ENCODE measurements at regions not wholly inside any gene's neighbourhood (a gene's known extent, or its start where the extent isn't known, plus 50 kb on each side); places are given as distances from the start of the nearest gene placed in this dataset.

DNA sequence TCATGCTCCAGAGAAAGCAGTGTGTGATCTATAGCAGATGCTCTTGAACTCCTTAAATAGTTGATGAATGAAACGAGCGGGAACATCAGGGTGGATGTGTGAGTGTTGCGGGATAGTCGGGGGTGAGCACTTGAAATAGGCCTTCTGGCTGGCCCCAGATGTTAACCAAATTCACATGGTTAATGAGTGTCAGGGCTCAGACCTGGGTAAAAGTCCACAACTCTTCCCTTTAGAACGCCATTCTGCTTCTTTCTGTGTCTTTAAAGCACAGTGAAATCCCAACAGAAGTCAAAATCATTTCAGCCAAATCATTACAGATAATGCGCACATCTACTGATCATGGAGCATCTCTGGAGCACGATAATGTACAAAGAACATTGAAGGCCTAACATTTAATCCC, 249.4 kb upstream of the BOD1L1 start:
- H3K27me3 ChIP-seq (ENCODE audit: insufficient read depth, insufficient read length): no peaks in the 10 kb centered on the region
- TF ChIP-seq SUZ12 (IDR thresholded peaks at IDR 0.05; ENCODE audit: extremely low read depth, insufficient read depth, insufficient read length): no peak
- no peaks in the 10 kb centered on the region for H3K36me3 ChIP-seq (ENCODE audit: insufficient read depth, insufficient read length, low read length)
- H3K4me3 ChIP-seq (ENCODE audit: insufficient read length, low read depth): no peak overlapping the region
- no peaks in the 10 kb centered on the region for H3K9me3 ChIP-seq (ENCODE audit: insufficient read depth, low read length)
- no peaks in the 10 kb centered on the region for H3K4me1 ChIP-seq (ENCODE audit: insufficient read depth, insufficient read length)
- DNase-seq (ENCODE audit: low read depth, low spot score): no peak
- H3K9ac ChIP-seq (ENCODE audit: insufficient read length, low read depth): no peak overlapping the region

DNA sequence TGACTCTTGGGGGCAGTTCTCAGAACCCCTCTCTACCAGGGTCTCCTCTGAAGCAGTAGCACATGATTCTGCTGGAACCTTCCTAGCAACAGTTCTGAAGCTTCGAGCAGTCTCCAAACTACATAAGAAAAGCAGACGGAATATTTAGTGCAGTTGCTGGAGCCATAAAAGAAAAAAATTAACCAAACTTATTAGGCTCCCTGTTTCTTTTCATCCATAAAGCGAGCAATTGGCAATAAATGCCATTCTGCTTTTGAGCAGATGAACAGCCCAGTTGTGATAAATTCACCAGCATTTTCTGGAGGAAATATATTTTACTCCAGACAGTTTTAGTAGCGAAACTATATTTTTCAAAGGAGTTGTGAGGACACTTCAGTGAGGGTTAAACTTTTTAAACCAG, 250.1 kb upstream of the BOD1L1 start:
- no peak for DNase-seq (ENCODE audit: low read depth, low spot score)
- Histone ChIP-seq H3K4me1 (ENCODE audit: insufficient read depth, insufficient read length) (no peaks in the 10 kb centered on the region), H3K9me3 (ENCODE audit: insufficient read depth, low read length) (no peaks in the 10 kb centered on the region), H3K9ac (ENCODE audit: insufficient read length, low read depth) (no peak overlapping the region), H3K36me3 (ENCODE audit: insufficient read depth, insufficient read length, low read length) (no peaks in the 10 kb centered on the region), H3K4me3 (ENCODE audit: insufficient read length, low read depth) (no peak overlapping the region), H3K27me3 (ENCODE audit: insufficient read depth, insufficient read length) (no peaks in the 10 kb centered on the region)
- TF ChIP-seq YY1 (IDR thresholded peaks at IDR 0.05; ENCODE audit: insufficient read depth, insufficient read length): no peak
- TF ChIP-seq SUZ12 (IDR thresholded peaks at IDR 0.05; ENCODE audit: extremely low read depth, insufficient read depth, insufficient read length): no peak
- no peak for TF ChIP-seq ZNF274 (IDR thresholded peaks at IDR 0.05; ENCODE audit: low read depth, low read length)

GRCh38 chr4:13881892-13882291, 254.4 kb upstream of the BOD1L1 start:
- no peaks in the 10 kb centered on the region for H3K4me1 ChIP-seq (ENCODE audit: insufficient read depth, insufficient read length)
- H3K9me3 ChIP-seq (ENCODE audit: insufficient read depth, low read length): no peaks in the 10 kb centered on the region
- H3K27me3 ChIP-seq (ENCODE audit: insufficient read depth, insufficient read length): no peaks in the 10 kb centered on the region
- no peak overlapping the region for H3K4me3 ChIP-seq (ENCODE audit: insufficient read length, low read depth)
- no peak for TF ChIP-seq SUZ12 (IDR thresholded peaks at IDR 0.05; ENCODE audit: extremely low read depth, insufficient read depth, insufficient read length)
- TF ChIP-seq YY1 (IDR thresholded peaks at IDR 0.05; ENCODE audit: insufficient read depth, insufficient read length): no peak
- no peak for TF ChIP-seq ZNF274 (IDR thresholded peaks at IDR 0.05; ENCODE audit: low read depth, low read length)
- no peaks in the 10 kb centered on the region for H3K36me3 ChIP-seq (ENCODE audit: insufficient read depth, insufficient read length, low read length)
- DNase-seq (ENCODE audit: low read depth, low spot score): no peak
- no peak overlapping the region for H3K9ac ChIP-seq (ENCODE audit: insufficient read length, low read depth)

DNA sequence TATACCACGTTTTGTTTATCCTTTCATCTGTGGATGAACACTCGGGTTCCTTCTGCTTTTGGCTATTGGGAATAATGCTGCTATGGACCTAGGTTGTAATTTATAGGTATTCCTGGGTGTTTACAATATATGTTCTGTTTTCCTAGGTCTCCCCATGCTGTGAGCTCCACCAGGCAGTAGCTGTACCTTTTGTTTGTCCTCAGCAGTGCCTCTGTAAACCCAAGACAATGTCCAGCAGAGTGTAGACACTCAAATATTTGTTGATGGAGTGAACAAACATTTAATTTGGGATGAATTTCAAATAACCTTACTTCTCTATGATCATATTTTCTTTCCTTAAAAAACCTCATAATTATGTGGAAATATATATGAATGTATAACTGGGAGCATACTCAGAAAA, 259.5 kb upstream of the BOD1L1 start:
- H3K9me3 ChIP-seq (ENCODE audit: insufficient read depth, low read length): no peaks in the 10 kb centered on the region
- no peaks in the 10 kb centered on the region for H3K36me3 ChIP-seq (ENCODE audit: insufficient read depth, insufficient read length, low read length)
- DNase-seq (ENCODE audit: low read depth, low spot score): no peak
- no peaks in the 10 kb centered on the region for H3K27me3 ChIP-seq (ENCODE audit: insufficient read depth, insufficient read length)
- no peak for TF ChIP-seq YY1 (IDR thresholded peaks at IDR 0.05; ENCODE audit: insufficient read depth, insufficient read length)
- no peak for TF ChIP-seq SUZ12 (IDR thresholded peaks at IDR 0.05; ENCODE audit: extremely low read depth, insufficient read depth, insufficient read length)
- no peak for TF ChIP-seq ZNF274 (IDR thresholded peaks at IDR 0.05; ENCODE audit: low read depth, low read length)
- H3K9ac ChIP-seq (ENCODE audit: insufficient read length, low read depth): no peak overlapping the region
- H3K4me3 ChIP-seq (ENCODE audit: insufficient read length, low read depth): no peak overlapping the region
- peaks cover 3% of the 10 kb centered on the region for H3K4me1 ChIP-seq (ENCODE audit: insufficient read depth, insufficient read length)

DNA sequence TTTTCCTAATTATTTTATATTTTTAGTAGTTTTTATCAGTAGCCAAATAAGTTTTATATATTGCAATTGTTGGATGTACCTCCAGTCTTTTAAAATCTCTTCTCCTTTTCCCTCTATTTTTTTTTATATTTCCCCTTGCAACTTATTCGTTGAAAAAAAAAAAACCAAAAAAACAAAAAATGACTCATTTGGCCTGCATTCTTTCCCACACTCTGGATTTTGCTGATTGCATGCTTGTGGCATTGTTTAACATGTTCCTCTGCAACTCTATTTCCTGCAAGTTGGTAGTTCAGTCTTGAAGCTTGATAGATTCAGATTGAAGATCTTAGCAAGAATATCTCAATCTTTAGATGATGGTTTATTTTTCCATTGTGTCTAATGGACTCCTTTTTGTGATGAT, 260.6 kb upstream of the BOD1L1 start:
- no peak for DNase-seq (ENCODE audit: low read depth, low spot score)
- no peak overlapping the region for H3K4me3 ChIP-seq (ENCODE audit: insufficient read length, low read depth)

GRCh38 chr4:13891544-13891939, 264.0 kb upstream of the BOD1L1 start:
- no peaks in the 10 kb centered on the region for H3K36me3 ChIP-seq (ENCODE audit: insufficient read depth, insufficient read length, low read length)
- H3K27me3 ChIP-seq (ENCODE audit: insufficient read depth, insufficient read length): no peaks in the 10 kb centered on the region
- no peak overlapping the region for H3K4me3 ChIP-seq (ENCODE audit: insufficient read length, low read depth)
- no peaks in the 10 kb centered on the region for H3K9me3 ChIP-seq (ENCODE audit: insufficient read depth, low read length)
- H3K4me1 ChIP-seq (ENCODE audit: insufficient read depth, insufficient read length): peaks cover 3% of the 10 kb centered on the region
- H3K9ac ChIP-seq (ENCODE audit: insufficient read length, low read depth): no peak overlapping the region
- no peak for DNase-seq (ENCODE audit: low read depth, low spot score)
- TF ChIP-seq YY1 (IDR thresholded peaks at IDR 0.05; ENCODE audit: insufficient read depth, insufficient read length) (no peak), SUZ12 (IDR thresholded peaks at IDR 0.05; ENCODE audit: extremely low read depth, insufficient read depth, insufficient read length) (no peak), ZNF274 (IDR thresholded peaks at IDR 0.05; ENCODE audit: low read depth, low read length) (no peak)

More for the DNA sequence above, 260.6 kb upstream of the BOD1L1 start:
- Histone ChIP-seq H3K36me3 (ENCODE audit: insufficient read depth, insufficient read length, low read length) (no peaks in the 10 kb centered on the region), H3K27me3 (ENCODE audit: insufficient read depth, insufficient read length) (no peaks in the 10 kb centered on the region), H3K9me3 (ENCODE audit: insufficient read depth, low read length) (no peaks in the 10 kb centered on the region), H3K9ac (ENCODE audit: insufficient read length, low read depth) (no peak overlapping the region), H3K4me1 (ENCODE audit: insufficient read depth, insufficient read length) (peaks cover 3% of the 10 kb centered on the region)
- TF ChIP-seq YY1 (IDR thresholded peaks at IDR 0.05; ENCODE audit: insufficient read depth, insufficient read length) (no peak), ZNF274 (IDR thresholded peaks at IDR 0.05; ENCODE audit: low read depth, low read length) (no peak)

DNA sequence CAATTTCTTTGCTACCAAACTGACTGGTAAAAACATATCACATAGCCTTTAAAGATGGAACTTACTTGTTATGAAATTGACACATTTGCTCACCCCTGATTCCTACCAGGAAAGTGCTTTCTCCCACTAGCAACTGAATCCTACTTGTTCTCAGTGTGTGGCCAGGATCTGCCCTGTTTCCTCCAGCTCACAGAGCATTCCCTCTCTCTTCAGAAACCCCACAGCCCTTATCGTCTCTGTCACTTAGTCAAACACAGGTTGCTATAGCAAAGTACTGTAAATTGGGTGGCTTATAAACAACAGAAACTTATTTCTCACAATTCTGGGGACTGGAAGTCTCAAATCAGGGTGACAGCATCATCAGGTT, 265.2 kb upstream of the BOD1L1 start:
- Histone ChIP-seq H3K4me1 (ENCODE audit: insufficient read depth, insufficient read length) (peaks cover 3% of the 10 kb centered on the region), H3K27me3 (ENCODE audit: insufficient read depth, insufficient read length) (no peaks in the 10 kb centered on the region), H3K9me3 (ENCODE audit: insufficient read depth, low read length) (no peaks in the 10 kb centered on the region), H3K36me3 (ENCODE audit: insufficient read depth, insufficient read length, low read length) (no peaks in the 10 kb centered on the region), H3K9ac (ENCODE audit: insufficient read length, low read depth) (no peak overlapping the region), H3K4me3 (ENCODE audit: insufficient read length, low read depth) (no peak overlapping the region)
- DNase-seq (ENCODE audit: low read depth, low spot score): no peak
- TF ChIP-seq ZNF274 (IDR thresholded peaks at IDR 0.05; ENCODE audit: low read depth, low read length): no peak
- TF ChIP-seq YY1 (IDR thresholded peaks at IDR 0.05; ENCODE audit: insufficient read depth, insufficient read length): no peak
- no peak for TF ChIP-seq SUZ12 (IDR thresholded peaks at IDR 0.05; ENCODE audit: extremely low read depth, insufficient read depth, insufficient read length)

- Histone ChIP-seq H3K36me3 (ENCODE audit: insufficient read depth, insufficient read length, low read length) (no peaks in the 10 kb centered on the region), H3K9me3 (ENCODE audit: insufficient read depth, low read length) (no peaks in the 10 kb centered on the region), H3K4me1 (ENCODE audit: insufficient read depth, insufficient read length) (peaks cover 3% of the 10 kb centered on the region), H3K9ac (ENCODE audit: insufficient read length, low read depth) (no peak overlapping the region), H3K27me3 (ENCODE audit: insufficient read depth, insufficient read length) (no peaks in the 10 kb centered on the region), H3K4me3 (ENCODE audit: insufficient read length, low read depth) (no peak overlapping the region)
- TF ChIP-seq ZNF274 (IDR thresholded peaks at IDR 0.05; ENCODE audit: low read depth, low read length): no peak
- TF ChIP-seq YY1 (IDR thresholded peaks at IDR 0.05; ENCODE audit: insufficient read depth, insufficient read length): no peak
- no peak for TF ChIP-seq SUZ12 (IDR thresholded peaks at IDR 0.05; ENCODE audit: extremely low read depth, insufficient read depth, insufficient read length)
- DNase-seq (ENCODE audit: low read depth, low spot score): no peak
Observed at GRCh38 chr4:13893211-13893610, 265.7 kb upstream of the BOD1L1 start.

Measured in NT2/D1 (cell line).